CD4-positive, alpha-beta T cell treated with Interleukin-6 for 4 hours (primary cell): ENCODE measurements at regions not wholly inside any gene's neighbourhood (a gene's known extent, or its start where the extent isn't known, plus 50 kb on each side); places are given as distances from the start of the nearest gene placed in this dataset.
"Not testable (repeated sequence)": the region's sequence is repeated elsewhere in the genome, so short reads cannot be mapped to it uniquely, and the experiment has no call there.

Source experiments
- DNase-seq: peaks from one replicate; pipeline ENCODE4 v3.0.0-alpha.2; 2020; ENCODE audit warnings: mixed read lengths

DNA sequence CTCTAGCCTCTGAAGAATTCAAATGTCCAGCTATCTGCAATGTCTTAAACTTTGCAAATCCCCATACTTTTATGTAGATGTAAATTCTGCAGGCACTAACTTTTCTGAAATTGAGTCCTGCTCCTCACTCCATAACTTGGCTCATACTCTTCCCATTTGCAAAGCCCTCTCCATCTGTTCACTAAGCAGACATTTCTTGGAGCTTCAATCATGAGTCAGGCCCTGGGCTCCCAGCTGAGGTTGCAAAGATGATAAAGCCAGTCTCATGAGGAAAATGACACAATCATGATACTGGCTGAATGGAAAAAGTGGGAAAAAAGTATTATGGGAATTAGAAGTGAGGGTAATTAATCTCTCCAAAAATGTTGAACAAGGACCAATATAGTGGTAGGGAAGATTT lies 507.6 kb downstream of the NR2F2 start:
- DNase-seq, result no peak

DNA sequence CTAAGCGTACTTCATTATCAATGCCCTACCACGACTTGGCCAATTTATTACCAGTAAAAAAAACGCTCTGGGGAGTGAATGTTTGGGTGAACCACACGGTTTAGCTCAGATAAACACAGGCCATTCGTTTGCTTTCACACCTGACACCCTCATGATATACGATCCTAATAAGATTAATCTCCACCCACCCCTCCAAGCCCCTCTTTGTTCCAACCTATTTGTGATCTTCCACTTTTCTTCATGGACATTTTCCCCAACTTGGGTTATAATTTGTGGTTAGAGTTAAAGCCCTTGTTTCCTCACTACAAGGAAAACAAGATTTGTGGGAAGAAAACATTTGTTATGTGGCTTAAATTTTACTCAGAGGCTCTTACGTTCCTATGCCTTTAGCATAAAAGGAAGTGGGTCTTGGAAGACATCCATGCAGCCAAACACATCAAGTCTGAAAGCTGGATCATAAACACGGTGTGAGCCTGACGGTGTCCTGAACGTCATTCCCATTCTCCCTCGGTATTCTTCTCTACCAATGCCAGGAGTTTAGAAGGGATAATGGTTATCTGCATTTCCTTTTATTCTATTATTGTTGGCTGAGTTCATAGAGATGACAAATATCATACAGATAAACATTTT lies 518.9 kb downstream of the NR2F2 start:
- no peak for DNase-seq

DNA sequence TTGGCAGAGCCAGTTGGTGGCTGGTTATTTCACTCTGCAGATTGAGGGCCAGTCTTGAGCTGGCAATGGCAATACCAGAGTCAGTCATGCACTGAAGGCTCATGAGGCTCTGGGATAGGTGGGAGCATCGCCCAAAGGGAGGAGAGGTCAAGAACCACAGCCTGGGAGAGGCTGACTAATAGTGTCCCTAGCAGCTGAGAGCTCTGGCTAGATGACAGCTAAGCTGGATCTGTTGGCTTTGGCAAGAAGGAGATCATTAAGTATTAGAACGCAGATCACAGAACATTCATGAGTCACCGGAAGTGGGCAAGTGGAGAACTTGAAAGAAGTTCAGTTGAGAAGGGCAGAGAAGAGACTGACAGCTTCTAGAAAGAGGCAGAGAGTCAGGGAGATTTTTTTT lies 521.1 kb downstream of the NR2F2 start:
- DNase-seq, result no peak

GRCh38 chr15:96858694-96859093 lies 528.2 kb downstream of the NR2F2 start:
- DNase-seq, result no peak

GRCh38 chr15:96860741-96861140 lies 530.2 kb downstream of the NR2F2 start:
- no peak for DNase-seq

DNA sequence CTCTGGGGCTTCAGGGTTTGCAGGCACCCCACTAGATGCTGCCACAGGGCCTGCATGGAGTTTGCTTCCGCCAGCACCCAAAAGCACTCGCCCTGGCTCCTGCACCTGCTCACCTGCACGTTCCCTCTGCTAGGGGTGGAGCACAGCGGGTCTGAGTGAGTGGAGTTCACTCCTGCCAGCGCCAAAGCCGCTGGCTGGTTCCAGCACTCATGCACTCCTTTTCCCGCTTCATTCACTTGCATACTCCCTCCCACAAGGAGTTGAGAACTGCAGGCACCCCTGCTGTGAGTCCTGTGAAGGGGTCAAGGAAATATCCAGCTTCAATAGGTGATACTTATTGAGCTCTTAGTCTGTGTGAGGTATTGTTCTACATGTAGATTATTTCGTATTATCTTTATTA lies 537.5 kb downstream of the NR2F2 start:
- DNase-seq, result no peak

GRCh38 chr15:96869122-96869521 lies 538.6 kb downstream of the NR2F2 start:
- no peak for DNase-seq

- DNase-seq, result no peak
These were observed 539.3 kb downstream of the NR2F2 start for GRCh38 chr15:96869790-96870189.

- DNase-seq, result no peak
These were observed 540.1 kb downstream of the NR2F2 start for GRCh38 chr15:96870580-96870979.

GRCh38 chr15:96877442-96877841 lies 546.9 kb downstream of the NR2F2 start:
- DNase-seq, result not testable (repeated sequence)

DNA sequence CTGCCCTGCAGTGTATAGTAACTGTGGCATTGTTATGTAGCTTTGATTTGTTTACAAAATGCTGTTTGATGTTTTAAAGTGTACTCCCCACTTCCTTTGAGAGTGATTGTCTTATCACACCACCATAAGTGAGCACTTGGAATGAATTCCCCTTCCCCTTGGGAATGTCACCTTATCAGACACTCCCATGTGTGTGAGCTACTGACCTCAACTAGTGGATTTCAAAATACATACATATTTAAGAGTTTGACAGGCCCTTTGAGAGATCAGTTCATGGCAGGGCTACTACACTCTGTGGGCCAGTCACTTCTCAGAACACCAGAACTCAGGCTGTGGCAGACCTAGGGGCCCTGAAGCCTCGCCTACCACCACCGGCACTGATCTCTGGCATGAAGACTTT lies 547.6 kb downstream of the NR2F2 start:
- no peak for DNase-seq

DNA sequence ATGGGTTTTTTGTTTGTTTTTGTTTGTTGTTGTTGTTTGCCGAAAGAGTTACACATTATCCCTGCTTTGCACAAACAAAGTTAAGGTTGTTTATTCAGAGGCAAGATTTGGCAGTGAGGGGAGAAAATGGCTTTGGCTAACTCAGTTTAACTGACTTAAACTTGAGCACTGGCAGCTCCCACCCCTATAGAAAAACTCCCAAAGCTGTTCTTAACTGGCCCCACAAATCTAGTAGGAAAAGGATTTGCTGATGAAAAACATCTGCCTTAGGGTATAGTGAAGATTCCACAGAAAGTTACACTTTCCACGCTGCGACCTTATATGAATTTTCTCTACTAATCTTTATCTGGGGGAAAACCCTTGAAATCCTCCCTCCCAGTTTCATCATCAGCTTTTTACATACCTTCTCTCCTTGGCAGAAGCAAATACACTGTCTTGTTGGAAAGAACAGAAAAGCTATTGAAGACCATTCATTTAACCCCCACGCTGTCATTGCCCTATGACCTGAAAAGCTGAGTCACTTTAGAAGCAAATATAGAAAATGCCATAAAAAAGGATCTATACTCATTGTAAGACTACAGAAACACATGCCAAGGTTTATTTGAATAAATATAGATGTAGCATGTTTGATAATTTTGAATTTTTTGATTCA lies 551.7 kb downstream of the NR2F2 start:
- no peak for DNase-seq

- DNase-seq, result no peak
These were observed 557.2 kb downstream of the NR2F2 start for GRCh38 chr15:96887730-96888129.

DNA sequence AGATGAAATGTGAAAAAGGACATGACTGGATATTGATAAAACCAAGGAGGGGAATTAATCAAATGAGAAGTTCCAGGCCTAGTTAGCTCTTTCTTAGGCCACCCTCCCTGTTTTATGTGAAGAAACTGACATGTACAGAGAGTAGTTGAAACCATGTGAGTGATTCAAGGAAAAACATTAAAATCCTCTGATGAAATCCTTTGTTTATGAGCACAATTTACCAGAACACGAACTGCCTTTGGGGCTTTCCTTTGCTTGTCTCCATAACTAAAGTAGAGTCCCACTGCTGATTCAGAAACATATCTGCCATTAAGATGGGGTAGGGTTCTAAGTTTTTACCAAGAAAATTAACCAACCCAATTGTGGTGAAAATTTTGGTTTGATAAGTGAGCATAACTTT lies 558.3 kb downstream of the NR2F2 start:
- DNase-seq, result no peak

DNA sequence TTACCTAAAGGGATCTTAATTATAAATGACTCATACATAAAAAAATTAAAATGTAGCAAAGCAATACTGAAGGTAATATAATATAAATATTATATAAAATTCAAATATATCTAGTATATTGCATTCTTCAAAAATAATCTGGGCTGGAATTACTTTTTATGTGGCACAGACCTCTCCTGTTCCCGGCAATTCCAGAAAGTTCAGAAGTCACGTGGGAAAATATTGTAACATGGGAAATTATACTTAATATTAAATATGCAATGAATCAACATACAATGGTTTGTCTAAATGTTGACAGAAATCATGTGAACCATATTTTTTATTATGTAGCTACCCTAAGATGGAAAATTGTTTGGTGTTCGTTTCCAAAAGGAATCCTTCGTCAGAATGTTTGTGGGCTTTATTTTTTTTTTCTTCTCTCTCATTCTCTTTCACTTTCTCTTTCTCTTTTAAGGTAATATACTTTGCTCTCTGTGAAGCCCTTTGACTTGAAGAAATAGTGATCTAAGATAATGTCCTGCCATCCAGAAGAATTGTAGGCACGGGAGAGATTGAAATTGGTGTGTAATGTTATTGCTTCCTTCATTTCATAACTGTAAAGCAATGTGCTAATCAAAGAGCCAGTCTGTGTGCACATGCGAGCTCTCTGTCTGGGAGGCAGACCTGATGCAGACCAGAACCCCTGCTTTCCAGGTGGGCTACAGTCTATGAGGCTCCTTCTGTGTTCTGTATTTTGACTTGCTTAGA lies 559.4 kb downstream of the NR2F2 start:
- DNase-seq, result no peak

GRCh38 chr15:96891046-96891445 lies 560.5 kb downstream of the NR2F2 start:
- no peak for DNase-seq

GRCh38 chr15:96893159-96893906 lies 562.8 kb downstream of the NR2F2 start:
- no peak for DNase-seq

- no peak for DNase-seq
These were observed 564.2 kb downstream of the NR2F2 start for GRCh38 chr15:96894659-96895058.

DNA sequence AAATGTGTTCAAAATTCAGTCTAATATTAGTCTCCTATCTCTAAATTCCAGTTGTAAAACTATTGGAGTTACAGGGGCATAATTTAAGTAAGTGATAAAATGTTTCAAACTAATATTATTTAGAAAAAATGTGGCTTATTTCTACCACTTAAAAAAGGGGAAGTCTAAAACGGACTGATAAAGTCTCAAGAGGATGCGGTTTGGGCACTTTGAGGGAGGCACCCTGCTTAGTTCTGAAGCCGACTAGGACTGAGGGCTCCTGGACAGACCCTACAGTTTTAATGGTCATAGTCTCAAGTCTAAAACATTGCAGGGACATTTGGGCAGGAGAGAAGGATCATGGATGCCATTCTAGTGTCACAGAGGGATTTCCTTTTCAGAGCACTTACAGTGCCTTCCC lies 566.3 kb downstream of the NR2F2 start:
- DNase-seq, result no peak

- no peak for DNase-seq
These were observed 583.6 kb downstream of the NR2F2 start for GRCh38 chr15:96914081-96914480.

DNA sequence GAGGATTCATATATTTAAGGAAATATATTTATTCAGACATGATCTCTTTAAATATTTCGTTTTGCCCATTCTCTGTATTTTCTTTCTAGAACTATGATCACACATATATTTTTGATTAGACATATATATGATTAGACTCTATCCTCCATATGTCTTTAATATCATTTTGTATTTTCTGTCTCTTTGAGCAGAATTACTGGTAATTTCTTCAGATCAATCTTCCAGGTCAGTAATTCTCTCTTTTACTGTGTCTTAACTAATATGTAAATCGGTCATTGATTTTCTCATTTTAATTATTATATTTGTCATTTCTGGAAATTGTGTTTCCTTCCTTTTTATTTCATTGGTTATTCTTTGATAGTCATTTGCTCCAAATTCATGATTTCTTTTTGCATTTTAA lies 586.2 kb downstream of the NR2F2 start:
- no peak for DNase-seq

DNA sequence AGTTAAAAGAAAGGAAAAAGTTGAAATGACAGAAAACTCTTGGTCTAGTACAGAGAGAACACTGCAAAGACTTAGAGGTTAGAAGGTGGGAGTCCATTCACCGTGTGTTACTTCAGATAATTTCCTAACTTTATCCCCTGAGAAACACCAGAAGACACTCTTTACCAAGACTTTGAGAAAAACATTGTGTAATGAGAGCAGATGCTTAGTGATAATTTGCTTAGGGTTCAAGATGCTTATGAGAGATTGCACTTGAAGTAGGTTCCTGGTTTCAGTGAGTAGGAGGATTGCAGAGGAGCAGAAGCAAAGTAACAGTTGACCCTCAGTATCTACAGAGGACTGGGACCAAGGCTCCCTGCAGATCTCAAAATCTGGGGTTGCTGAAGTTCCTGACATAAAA lies 594.1 kb downstream of the NR2F2 start:
- DNase-seq, result no peak
